Mesendoderm (in vitro differentiated cells): ENCODE measurements at regions not wholly inside any gene's neighbourhood (a gene's known extent, or its start where the extent isn't known, plus 50 kb on each side); places are given as distances from the start of the nearest gene placed in this dataset.

Source experiments
- DNase-seq: peaks from one replicate; pipeline ENCODE4 v3.0.0; 2013
- H2AK5ac ChIP-seq: 2 replicates; pipeline ENCODE4 v1.6.1; 2013; ENCODE audit warnings: low read length, inconsistent platforms
- H2BK120ac ChIP-seq: 2 replicates; pipeline ENCODE4 v1.6.1; 2013; ENCODE audit warnings: low read depth, mild to moderate bottlenecking, low read length, moderate library complexity, mixed read lengths
- H2BK15ac ChIP-seq: replicated peaks from 2 replicates; pipeline ENCODE4 v1.6.1; 2013; ENCODE audit warnings: low read depth, mild to moderate bottlenecking, moderate library complexity
- H2BK5ac ChIP-seq: 2 replicates; pipeline ENCODE4 v1.6.1; 2013; ENCODE audit warnings: low read length, inconsistent platforms
- H3K18ac ChIP-seq: 2 replicates; pipeline ENCODE4 v1.6.1; 2013; ENCODE audit warnings: mild to moderate bottlenecking, low read length, mixed read lengths
- H3K23ac ChIP-seq: one replicate; pipeline ENCODE4 v1.6.1; 2013; ENCODE audit warnings: low read length
- H3K27ac ChIP-seq: 2 replicates; pipeline ENCODE4 v1.5.1; 2013; ENCODE audit warnings: low read depth, mild to moderate bottlenecking, inconsistent platforms, low read length, moderate library complexity
- H3K27me3 ChIP-seq: 2 replicates; pipeline ENCODE4 v1.6.1; 2013; ENCODE audit warnings: low read length, control low read depth, mild to moderate bottlenecking, inconsistent platforms; ENCODE audit not compliant: insufficient read depth, poor library complexity
- H3K36me3 ChIP-seq: 2 replicates; pipeline ENCODE4 v1.6.1; 2013; ENCODE audit warnings: low read length, inconsistent platforms; ENCODE audit not compliant: control insufficient read depth, insufficient read depth
- H3K4ac ChIP-seq: one replicate; pipeline ENCODE4 v1.6.1; 2013; ENCODE audit warnings: low read depth, mild to moderate bottlenecking, low read length, moderate library complexity
- H3K4me1 ChIP-seq: 2 replicates; pipeline ENCODE4 v1.6.1; 2013; ENCODE audit warnings: low read depth, low read length, inconsistent platforms; ENCODE audit not compliant: control insufficient read depth
- H3K4me2 ChIP-seq: 2 replicates; pipeline ENCODE4 v1.6.1; 2013; ENCODE audit warnings: low read length
- H3K4me3 ChIP-seq: 2 replicates; pipeline ENCODE4 v1.5.1; 2013; ENCODE audit warnings: mild to moderate bottlenecking, low read length
- H3K56ac ChIP-seq: one replicate; pipeline ENCODE4 v1.6.1; 2013; ENCODE audit warnings: low read length
- H3K79me1 ChIP-seq: 2 replicates; pipeline ENCODE4 v1.6.1; 2013; ENCODE audit warnings: low read length, inconsistent platforms
- H3K79me2 ChIP-seq: 2 replicates; pipeline ENCODE4 v1.6.1; 2013; ENCODE audit warnings: mild to moderate bottlenecking, low read length; ENCODE audit not compliant: control insufficient read depth, insufficient read depth
- H3K9ac ChIP-seq: 2 replicates; pipeline ENCODE4 v1.6.1; 2013; ENCODE audit warnings: low read length, inconsistent platforms
- H4K5ac ChIP-seq: one replicate; pipeline ENCODE4 v1.6.1; 2013; ENCODE audit warnings: low read length
- H4K8ac ChIP-seq: one replicate; pipeline ENCODE4 v1.6.1; 2013; ENCODE audit warnings: low read depth, mild to moderate bottlenecking, control low read depth, low read length, moderate library complexity
- WGBS: extraction: QIAGEN DNeasy Blood & Tissue Kit; methylation state at CpG from one replicate; pipeline ENCODE4 v1.1.7; 2013; ENCODE audit warnings: low lambda C conversion rate, missing lambda C conversion rate; ENCODE audit not compliant: insufficient coverage; ENCODE audit errors: extremely low coverage; 5-methylcytosine and 5-hydroxymethylcytosine counted together

- no CpG with 5 or more reads among the region's 1 CpG for WGBS
- no peak overlapping the region for H4K8ac ChIP-seq
- H2BK15ac ChIP-seq = no peak overlapping the region
- H2BK5ac ChIP-seq = no peak overlapping the region
- H3K79me1 ChIP-seq = no peaks in the 10 kb centered on the region
- H3K79me2 ChIP-seq = no peaks in the 10 kb centered on the region
- H3K18ac ChIP-seq = no peak overlapping the region
- no peak overlapping the region for H3K4me3 ChIP-seq
- DNase-seq = no peak
- H3K27me3 ChIP-seq = no peaks in the 10 kb centered on the region
- no peak overlapping the region for H3K4ac ChIP-seq
- H3K9ac ChIP-seq = no peak overlapping the region
- H3K23ac ChIP-seq = no peak overlapping the region
- H3K36me3 ChIP-seq = no peaks in the 10 kb centered on the region
- H2BK120ac ChIP-seq = no peak overlapping the region
- H3K56ac ChIP-seq = no peak overlapping the region
- no peak overlapping the region for H3K27ac ChIP-seq
- no peak overlapping the region for H4K5ac ChIP-seq
- no peaks in the 10 kb centered on the region for H3K4me1 ChIP-seq
- no peak overlapping the region for H2AK5ac ChIP-seq
- no peak overlapping the region for H3K4me2 ChIP-seq
These were observed 771.2 kb upstream of the LINC00305 start for GRCh38 chr18:64919971-64920570.

DNA sequence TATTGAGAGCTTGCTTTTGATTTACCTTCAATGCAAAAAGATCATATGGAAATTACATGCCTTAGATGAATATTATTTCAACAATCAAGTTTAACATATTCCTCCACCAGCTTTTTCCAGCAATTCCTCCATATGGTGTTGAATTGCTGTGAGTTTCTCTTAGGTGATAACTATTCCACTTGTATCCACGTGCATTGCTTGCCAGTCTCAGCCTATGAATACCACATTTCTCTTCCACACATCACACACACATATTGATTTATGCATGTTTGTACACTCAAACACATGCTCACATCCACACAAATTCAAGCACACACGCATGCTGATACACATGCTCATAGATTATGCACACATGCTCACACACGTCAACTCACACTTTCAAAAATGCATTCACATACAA, 770.0 kb upstream of the LINC00305 start:
- H3K36me3 ChIP-seq = no peaks in the 10 kb centered on the region
- WGBS = no CpG with 5 or more reads among the region's 3 CpGs
- H3K27ac ChIP-seq = no peak overlapping the region
- no peak overlapping the region for H3K9ac ChIP-seq
- no peak overlapping the region for H3K4ac ChIP-seq
- H3K79me2 ChIP-seq = no peaks in the 10 kb centered on the region
- no peak overlapping the region for H3K4me3 ChIP-seq
- DNase-seq = no peak
- H4K5ac ChIP-seq = no peak overlapping the region
- H3K56ac ChIP-seq = no peak overlapping the region
- no peak overlapping the region for H3K18ac ChIP-seq
- H2BK120ac ChIP-seq = no peak overlapping the region
- H4K8ac ChIP-seq = no peak overlapping the region
- H2AK5ac ChIP-seq = no peak overlapping the region
- no peak overlapping the region for H2BK5ac ChIP-seq
- no peak overlapping the region for H3K4me2 ChIP-seq
- no peaks in the 10 kb centered on the region for H3K27me3 ChIP-seq
- no peaks in the 10 kb centered on the region for H3K79me1 ChIP-seq
- H3K23ac ChIP-seq = no peak overlapping the region
- no peaks in the 10 kb centered on the region for H3K4me1 ChIP-seq
- no peak overlapping the region for H2BK15ac ChIP-seq

GRCh38 chr18:64893349-64893748, 744.5 kb upstream of the LINC00305 start:
- no peaks in the 10 kb centered on the region for H3K27me3 ChIP-seq
- H3K79me1 ChIP-seq = no peaks in the 10 kb centered on the region
- no peaks in the 10 kb centered on the region for H3K4me1 ChIP-seq
- no peak overlapping the region for H4K8ac ChIP-seq
- no peak overlapping the region for H4K5ac ChIP-seq
- no peak overlapping the region for H3K9ac ChIP-seq
- no peak overlapping the region for H3K4me3 ChIP-seq
- H3K18ac ChIP-seq = no peak overlapping the region
- H3K27ac ChIP-seq = no peak overlapping the region
- no CpG with 5 or more reads among the region's 3 CpGs for WGBS
- no peak overlapping the region for H2BK5ac ChIP-seq
- H3K4ac ChIP-seq = no peak overlapping the region
- no peak overlapping the region for H3K56ac ChIP-seq
- no peak overlapping the region for H3K23ac ChIP-seq
- no peaks in the 10 kb centered on the region for H3K36me3 ChIP-seq
- H2BK120ac ChIP-seq = no peak overlapping the region
- DNase-seq = peak; percentile 19
- H2BK15ac ChIP-seq = no peak overlapping the region
- H2AK5ac ChIP-seq = no peak overlapping the region
- no peaks in the 10 kb centered on the region for H3K79me2 ChIP-seq
- no peak overlapping the region for H3K4me2 ChIP-seq

- no peak overlapping the region for H4K5ac ChIP-seq
- H2BK5ac ChIP-seq = no peak overlapping the region
- H3K36me3 ChIP-seq = no peaks in the 10 kb centered on the region
- H3K27ac ChIP-seq = no peak overlapping the region
- no peak overlapping the region for H2BK15ac ChIP-seq
- H3K79me2 ChIP-seq = no peaks in the 10 kb centered on the region
- H3K56ac ChIP-seq = no peak overlapping the region
- no peaks in the 10 kb centered on the region for H3K4me1 ChIP-seq
- DNase-seq = no peak
- no peak overlapping the region for H3K4me2 ChIP-seq
- no peak overlapping the region for H3K23ac ChIP-seq
- no peak overlapping the region for H3K4me3 ChIP-seq
- no CpG with 5 or more reads among the region's 4 CpGs for WGBS
- no peak overlapping the region for H4K8ac ChIP-seq
- no peaks in the 10 kb centered on the region for H3K27me3 ChIP-seq
- no peak overlapping the region for H3K18ac ChIP-seq
- H2AK5ac ChIP-seq = no peak overlapping the region
- H2BK120ac ChIP-seq = no peak overlapping the region
- no peak overlapping the region for H3K9ac ChIP-seq
- no peak overlapping the region for H3K4ac ChIP-seq
- H3K79me1 ChIP-seq = no peaks in the 10 kb centered on the region
These were observed 740.1 kb upstream of the LINC00305 start for GRCh38 chr18:64888956-64889355.

- Histone ChIP-seq H3K56ac (no peak overlapping the region), H2BK15ac (no peak overlapping the region), H3K4me3 (no peak overlapping the region), H3K4me2 (no peak overlapping the region), H3K4me1 (no peaks in the 10 kb centered on the region), H3K9ac (no peak overlapping the region), H4K5ac (no peak overlapping the region), H3K79me2 (no peaks in the 10 kb centered on the region), H3K79me1 (no peaks in the 10 kb centered on the region), H2BK120ac (no peak overlapping the region), H2AK5ac (no peak overlapping the region), H3K18ac (no peak overlapping the region), H3K4ac (no peak overlapping the region), H3K27ac (no peak overlapping the region), H4K8ac (no peak overlapping the region), H3K23ac (no peak overlapping the region), H3K27me3 (no peaks in the 10 kb centered on the region), H3K36me3 (no peaks in the 10 kb centered on the region), H2BK5ac (no peak overlapping the region)
- WGBS = no CpG with 5 or more reads among the region's 1 CpG
- no peak for DNase-seq
These were observed 738.1 kb upstream of the LINC00305 start for GRCh38 chr18:64886995-64887394.

- Histone ChIP-seq H3K4me2 (no peak overlapping the region), H3K36me3 (no peaks in the 10 kb centered on the region), H3K23ac (no peak overlapping the region), H3K4ac (no peak overlapping the region), H2BK120ac (no peak overlapping the region), H3K27me3 (no peaks in the 10 kb centered on the region), H3K79me1 (no peaks in the 10 kb centered on the region), H2BK15ac (no peak overlapping the region), H3K27ac (no peak overlapping the region), H2AK5ac (no peak overlapping the region), H4K5ac (no peak overlapping the region), H4K8ac (no peak overlapping the region), H2BK5ac (no peak overlapping the region), H3K79me2 (no peaks in the 10 kb centered on the region), H3K18ac (no peak overlapping the region), H3K9ac (no peak overlapping the region), H3K56ac (no peak overlapping the region), H3K4me3 (no peak overlapping the region), H3K4me1 (no peaks in the 10 kb centered on the region)
- WGBS = no CpG with 5 or more reads among the region's 3 CpGs
- no peak for DNase-seq
These were observed 734.0 kb upstream of the LINC00305 start for GRCh38 chr18:64882896-64883295.
